Panc1 (cell line): ENCODE measurements at regions not wholly inside any gene's neighbourhood (a gene's known extent, or its start where the extent isn't known, plus 50 kb on each side); places are given as distances from the start of the nearest gene placed in this dataset.

ENCODE experiments used
- POLR2AphosphoS5 ChIP-seq: IDR thresholded peaks from 2 replicates; pipeline ENCODE4 v1.6.1; 2012; ENCODE audit warnings: mild to moderate bottlenecking, low read depth, low read length, moderate library complexity
- TF ChIP-seq, protein P1 (sequence below): fragments of 450-650 bp; IDR thresholded peaks from 2 replicates; pipeline ENCODE4 v1.5.1; 2017; ENCODE audit warnings: mild to moderate bottlenecking

DNA sequence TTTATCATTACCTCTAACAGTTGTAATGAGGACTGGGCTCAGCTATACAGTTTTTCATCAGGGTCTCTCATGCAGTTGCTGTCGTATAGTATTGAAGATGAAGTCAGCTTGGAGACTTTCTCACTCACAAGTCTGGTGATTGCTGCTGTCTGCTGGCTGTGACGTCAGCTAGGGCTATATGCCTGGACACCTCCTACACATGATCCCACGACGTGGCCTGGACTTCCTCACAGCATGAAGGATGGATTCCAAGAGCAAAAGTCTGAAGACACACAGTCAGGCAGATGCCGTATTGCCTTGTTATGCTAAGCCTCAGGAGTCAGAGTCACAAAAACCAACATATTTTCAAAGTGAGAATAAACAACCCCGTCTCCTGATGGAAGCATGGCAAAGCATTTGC lies 193.3 kb downstream of the LURAP1L start:
- TF ChIP-seq, protein P1, sequence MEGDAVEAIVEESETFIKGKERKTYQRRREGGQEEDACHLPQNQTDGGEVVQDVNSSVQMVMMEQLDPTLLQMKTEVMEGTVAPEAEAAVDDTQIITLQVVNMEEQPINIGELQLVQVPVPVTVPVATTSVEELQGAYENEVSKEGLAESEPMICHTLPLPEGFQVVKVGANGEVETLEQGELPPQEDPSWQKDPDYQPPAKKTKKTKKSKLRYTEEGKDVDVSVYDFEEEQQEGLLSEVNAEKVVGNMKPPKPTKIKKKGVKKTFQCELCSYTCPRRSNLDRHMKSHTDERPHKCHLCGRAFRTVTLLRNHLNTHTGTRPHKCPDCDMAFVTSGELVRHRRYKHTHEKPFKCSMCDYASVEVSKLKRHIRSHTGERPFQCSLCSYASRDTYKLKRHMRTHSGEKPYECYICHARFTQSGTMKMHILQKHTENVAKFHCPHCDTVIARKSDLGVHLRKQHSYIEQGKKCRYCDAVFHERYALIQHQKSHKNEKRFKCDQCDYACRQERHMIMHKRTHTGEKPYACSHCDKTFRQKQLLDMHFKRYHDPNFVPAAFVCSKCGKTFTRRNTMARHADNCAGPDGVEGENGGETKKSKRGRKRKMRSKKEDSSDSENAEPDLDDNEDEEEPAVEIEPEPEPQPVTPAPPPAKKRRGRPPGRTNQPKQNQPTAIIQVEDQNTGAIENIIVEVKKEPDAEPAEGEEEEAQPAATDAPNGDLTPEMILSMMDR, result no peak
- no peak for TF ChIP-seq POLR2AphosphoS5
